Transverse colon (tissue), 4 donors: ENCODE measurements at regions not wholly inside any gene's neighbourhood (a gene's known extent, or its start where the extent isn't known, plus 50 kb on each side); places are given as distances from the start of the nearest gene placed in this dataset.

Experiments used
- EP300 ChIP-seq: sonication (generic); formaldehyde crosslinking; IDR thresholded peaks from one replicate; pipeline ENCODE4 v1.6.1; 2017; ENCODE audit warnings: antibody characterized with exemption, low read depth
- POLR2AphosphoS5 ChIP-seq, 3 donors: sonication (generic); formaldehyde crosslinking; IDR thresholded peaks; one replicate each; pipeline ENCODE4 v1.6.1; 2016; ENCODE audit warnings: antibody characterized with exemption in 3 of 3
- TF ChIP-seq, protein P1 (sequence below), 5 experiments: fragments of 200-600 bp in 3 of 5; fragments of 450-650 bp in 2 of 5; sonication (generic) in 3 of 5; IDR thresholded peaks; 1 replicate in 2 of 5; 2 replicates in 3 of 5; pipeline ENCODE4 v1.5.1; 2016 to 2017; ENCODE audit warnings: antibody characterized with exemption in 5 of 5, inconsistent platforms in 3 of 5, mild to moderate bottlenecking in 2 of 5, moderate library complexity in 1 of 5

DNA sequence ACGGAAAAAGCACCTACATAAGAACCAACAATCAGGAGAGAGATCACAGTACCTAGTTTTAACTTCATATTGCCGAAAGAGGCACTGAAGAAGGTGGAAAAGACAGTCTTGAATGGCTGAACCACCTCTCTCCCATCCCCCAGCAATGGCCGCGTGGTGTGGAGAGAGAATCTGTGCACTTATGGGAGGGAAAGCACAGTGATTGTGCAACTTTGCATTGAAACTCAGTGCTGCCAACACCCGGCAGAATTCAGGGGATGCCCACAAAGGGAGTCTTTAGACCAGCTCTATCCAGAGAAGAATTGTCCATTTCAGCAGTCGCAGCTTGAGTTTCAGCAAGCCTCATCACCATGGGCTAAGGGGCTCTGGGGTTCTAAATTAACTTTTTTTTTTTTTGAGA is 186.3 kb upstream of the USP25 start:
- TF ChIP-seq, protein P1, sequence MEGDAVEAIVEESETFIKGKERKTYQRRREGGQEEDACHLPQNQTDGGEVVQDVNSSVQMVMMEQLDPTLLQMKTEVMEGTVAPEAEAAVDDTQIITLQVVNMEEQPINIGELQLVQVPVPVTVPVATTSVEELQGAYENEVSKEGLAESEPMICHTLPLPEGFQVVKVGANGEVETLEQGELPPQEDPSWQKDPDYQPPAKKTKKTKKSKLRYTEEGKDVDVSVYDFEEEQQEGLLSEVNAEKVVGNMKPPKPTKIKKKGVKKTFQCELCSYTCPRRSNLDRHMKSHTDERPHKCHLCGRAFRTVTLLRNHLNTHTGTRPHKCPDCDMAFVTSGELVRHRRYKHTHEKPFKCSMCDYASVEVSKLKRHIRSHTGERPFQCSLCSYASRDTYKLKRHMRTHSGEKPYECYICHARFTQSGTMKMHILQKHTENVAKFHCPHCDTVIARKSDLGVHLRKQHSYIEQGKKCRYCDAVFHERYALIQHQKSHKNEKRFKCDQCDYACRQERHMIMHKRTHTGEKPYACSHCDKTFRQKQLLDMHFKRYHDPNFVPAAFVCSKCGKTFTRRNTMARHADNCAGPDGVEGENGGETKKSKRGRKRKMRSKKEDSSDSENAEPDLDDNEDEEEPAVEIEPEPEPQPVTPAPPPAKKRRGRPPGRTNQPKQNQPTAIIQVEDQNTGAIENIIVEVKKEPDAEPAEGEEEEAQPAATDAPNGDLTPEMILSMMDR (IDR thresholded peaks at IDR 0.05), result no peak
- no peak for TF ChIP-seq EP300
- TF ChIP-seq POLR2AphosphoS5 (IDR thresholded peaks at IDR 0.05), result no peak
